ENCODE measurements at regions not wholly inside any gene's neighbourhood (a gene's known extent, or its start where the extent isn't known, plus 50 kb on each side); places are given as distances from the start of the nearest gene placed in this dataset.

DNA sequence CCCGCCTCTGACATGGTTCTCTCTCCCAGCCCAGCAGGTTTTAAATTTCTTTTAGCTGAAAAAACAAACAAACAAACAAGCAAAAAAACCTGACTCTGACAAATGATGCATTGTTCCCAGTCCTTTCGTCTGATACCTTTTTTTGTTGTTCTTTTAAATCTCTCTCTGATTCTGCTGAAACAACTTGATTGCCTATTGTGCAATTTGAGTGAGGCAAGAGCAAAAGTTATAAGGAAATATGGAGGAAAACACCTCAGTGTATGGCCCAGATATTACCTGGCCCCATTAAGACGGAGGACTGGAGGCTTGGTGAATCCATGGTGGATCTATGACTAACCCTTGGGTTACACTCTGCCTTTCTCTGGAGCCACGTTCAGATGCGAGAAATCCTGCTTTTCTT is 164.0 kb downstream of the MELK start:
- TF ChIP-seq POLR2AphosphoS5 (IDR thresholded peaks at IDR 0.05; ENCODE audit: low read depth): no peak
- no peak for TF ChIP-seq EZH2phosphoT487 (IDR thresholded peaks at IDR 0.05; ENCODE audit: unreplicated experiment)
- TF ChIP-seq, protein P1, sequence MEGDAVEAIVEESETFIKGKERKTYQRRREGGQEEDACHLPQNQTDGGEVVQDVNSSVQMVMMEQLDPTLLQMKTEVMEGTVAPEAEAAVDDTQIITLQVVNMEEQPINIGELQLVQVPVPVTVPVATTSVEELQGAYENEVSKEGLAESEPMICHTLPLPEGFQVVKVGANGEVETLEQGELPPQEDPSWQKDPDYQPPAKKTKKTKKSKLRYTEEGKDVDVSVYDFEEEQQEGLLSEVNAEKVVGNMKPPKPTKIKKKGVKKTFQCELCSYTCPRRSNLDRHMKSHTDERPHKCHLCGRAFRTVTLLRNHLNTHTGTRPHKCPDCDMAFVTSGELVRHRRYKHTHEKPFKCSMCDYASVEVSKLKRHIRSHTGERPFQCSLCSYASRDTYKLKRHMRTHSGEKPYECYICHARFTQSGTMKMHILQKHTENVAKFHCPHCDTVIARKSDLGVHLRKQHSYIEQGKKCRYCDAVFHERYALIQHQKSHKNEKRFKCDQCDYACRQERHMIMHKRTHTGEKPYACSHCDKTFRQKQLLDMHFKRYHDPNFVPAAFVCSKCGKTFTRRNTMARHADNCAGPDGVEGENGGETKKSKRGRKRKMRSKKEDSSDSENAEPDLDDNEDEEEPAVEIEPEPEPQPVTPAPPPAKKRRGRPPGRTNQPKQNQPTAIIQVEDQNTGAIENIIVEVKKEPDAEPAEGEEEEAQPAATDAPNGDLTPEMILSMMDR (conservative IDR thresholded peaks at IDR 0.05; ENCODE audit: low read depth in 2 of 2): no peak
- TF ChIP-seq EZH2 (IDR thresholded peaks at IDR 0.05; ENCODE audit: low read depth, unreplicated experiment): no peak
- TF ChIP-seq ZNF114 (CRISPR knock-in tag; IDR thresholded peaks at IDR 0.05): no peak
- TF ChIP-seq JUNB (IDR thresholded peaks at IDR 0.05; ENCODE audit: unreplicated experiment): no peak

All from GM23338 (cell line).